ENCODE measurements at regions not wholly inside any gene's neighbourhood (a gene's known extent, or its start where the extent isn't known, plus 50 kb on each side); places are given as distances from the start of the nearest gene placed in this dataset.

- Histone ChIP-seq H3K36me3 (ENCODE audit: control insufficient read depth in 5 of 5, insufficient read depth in 5 of 5, low read length in 5 of 5) (no peaks in the 10 kb centered on the region), H3K9ac (ENCODE audit: low read length in 5 of 5) (no peak overlapping the region), H3K27ac (ENCODE audit: low read depth, low read length) (no peak overlapping the region), H3K4me1 (ENCODE audit: control insufficient read depth in 5 of 5, insufficient read depth in 5 of 5, low read length in 5 of 5) (no peaks in the 10 kb centered on the region), H3K27me3 (ENCODE audit: control insufficient read depth in 5 of 5, insufficient read depth in 4 of 5, low read length in 5 of 5) (no peaks in the 10 kb centered on the region), H3K9me3 (ENCODE audit: control insufficient read depth in 5 of 5, low read length in 5 of 5) (no peaks in the 10 kb centered on the region), H3K4me3 (ENCODE audit: low read depth in 1 of 5, low read length in 5 of 5) (no peak overlapping the region)
These were observed 264.2 kb downstream of the RPRM start for GRCh38 chr2:153214337-153214736.

DNA sequence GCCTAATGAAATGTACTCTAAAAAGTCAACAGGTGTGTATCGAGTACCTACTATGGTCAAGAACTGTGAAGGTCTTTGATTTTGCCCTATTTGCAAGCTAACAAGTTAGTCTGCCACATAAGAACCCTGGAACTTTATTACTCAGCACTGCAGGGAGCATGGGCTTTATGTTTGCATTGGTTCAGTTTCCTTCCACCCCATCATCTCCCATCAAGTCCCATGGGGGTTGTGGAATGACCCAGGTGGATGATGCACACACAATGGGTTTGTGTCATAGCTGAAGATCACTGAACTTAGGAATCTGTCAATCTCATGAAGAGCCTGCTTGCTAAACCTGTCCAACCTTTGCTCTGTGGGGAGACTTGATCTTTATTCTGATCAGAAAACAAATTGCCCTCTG, 265.5 kb downstream of the RPRM start:
- Histone ChIP-seq H3K9ac (ENCODE audit: low read length in 5 of 5) (no peak overlapping the region), H3K36me3 (ENCODE audit: control insufficient read depth in 5 of 5, insufficient read depth in 5 of 5, low read length in 5 of 5) (no peaks in the 10 kb centered on the region), H3K27ac (ENCODE audit: low read depth, low read length) (no peak overlapping the region), H3K27me3 (ENCODE audit: control insufficient read depth in 5 of 5, insufficient read depth in 4 of 5, low read length in 5 of 5) (no peaks in the 10 kb centered on the region), H3K9me3 (ENCODE audit: control insufficient read depth in 5 of 5, low read length in 5 of 5) (no peaks in the 10 kb centered on the region), H3K4me3 (ENCODE audit: low read depth in 1 of 5, low read length in 5 of 5) (no peak overlapping the region), H3K4me1 (ENCODE audit: control insufficient read depth in 5 of 5, insufficient read depth in 5 of 5, low read length in 5 of 5) (no peaks in the 10 kb centered on the region)

DNA sequence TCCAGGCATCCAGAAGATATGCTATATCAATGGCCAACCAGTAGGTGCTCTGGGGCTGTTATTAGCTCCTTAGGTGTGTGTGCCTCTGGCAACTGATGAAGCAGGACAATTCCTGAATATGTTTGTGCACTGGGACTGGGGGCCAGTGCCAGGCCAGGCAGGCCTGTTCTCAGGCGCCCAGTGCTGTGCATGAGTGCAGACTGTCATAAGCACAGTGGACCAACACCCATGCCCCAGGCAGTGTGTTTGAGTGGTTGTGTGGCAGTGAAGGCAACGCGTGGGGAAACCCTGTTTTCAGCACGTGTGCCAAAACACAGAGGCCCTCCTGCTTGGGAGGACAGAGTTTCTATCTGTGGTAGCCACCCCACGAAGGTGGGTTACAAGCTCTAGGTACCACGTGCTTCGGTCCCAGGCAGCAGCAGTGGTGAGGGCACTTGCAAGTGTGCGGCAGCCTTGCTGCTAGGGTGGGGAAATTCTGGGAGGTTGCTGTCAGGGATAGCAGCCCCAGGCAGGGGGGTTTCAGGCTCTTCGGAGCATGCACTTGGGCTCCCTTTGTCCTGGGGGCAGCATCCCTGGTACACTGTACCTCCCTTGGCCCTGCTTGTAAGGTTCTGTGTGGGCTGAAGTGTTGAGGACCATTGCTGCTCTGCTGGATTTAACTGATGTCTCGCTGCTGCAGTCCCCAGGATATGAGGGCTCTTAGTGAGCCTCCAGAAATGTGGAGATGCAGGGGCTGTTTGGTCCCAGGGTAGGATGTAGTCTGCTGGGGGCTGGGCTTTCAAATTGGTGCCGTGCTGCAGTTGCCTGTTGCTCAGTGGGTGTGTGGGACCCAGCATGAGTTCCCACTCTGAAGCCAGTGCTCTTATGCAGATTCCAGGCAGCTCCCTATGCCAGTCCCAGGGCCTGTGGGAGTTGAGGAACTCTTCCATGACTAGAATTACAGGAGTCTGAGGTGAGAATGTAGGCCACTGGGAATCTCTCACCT, 280.9 kb downstream of the RPRM start:
- Histone ChIP-seq H3K9me3 (ENCODE audit: control insufficient read depth in 5 of 5, low read length in 5 of 5) (peaks cover 0 to 22% (median 5%) of the 10 kb centered on the region in 5 donors), H3K4me3 (ENCODE audit: low read depth in 1 of 5, low read length in 5 of 5) (no peak overlapping the region), H3K27me3 (ENCODE audit: control insufficient read depth in 5 of 5, insufficient read depth in 4 of 5, low read length in 5 of 5) (no peaks in the 10 kb centered on the region), H3K27ac (ENCODE audit: low read depth, low read length) (no peak overlapping the region), H3K4me1 (ENCODE audit: control insufficient read depth in 5 of 5, insufficient read depth in 5 of 5, low read length in 5 of 5) (no peaks in the 10 kb centered on the region), H3K9ac (ENCODE audit: low read length in 5 of 5) (no peak overlapping the region), H3K36me3 (ENCODE audit: control insufficient read depth in 5 of 5, insufficient read depth in 5 of 5, low read length in 5 of 5) (no peaks in the 10 kb centered on the region)

DNA sequence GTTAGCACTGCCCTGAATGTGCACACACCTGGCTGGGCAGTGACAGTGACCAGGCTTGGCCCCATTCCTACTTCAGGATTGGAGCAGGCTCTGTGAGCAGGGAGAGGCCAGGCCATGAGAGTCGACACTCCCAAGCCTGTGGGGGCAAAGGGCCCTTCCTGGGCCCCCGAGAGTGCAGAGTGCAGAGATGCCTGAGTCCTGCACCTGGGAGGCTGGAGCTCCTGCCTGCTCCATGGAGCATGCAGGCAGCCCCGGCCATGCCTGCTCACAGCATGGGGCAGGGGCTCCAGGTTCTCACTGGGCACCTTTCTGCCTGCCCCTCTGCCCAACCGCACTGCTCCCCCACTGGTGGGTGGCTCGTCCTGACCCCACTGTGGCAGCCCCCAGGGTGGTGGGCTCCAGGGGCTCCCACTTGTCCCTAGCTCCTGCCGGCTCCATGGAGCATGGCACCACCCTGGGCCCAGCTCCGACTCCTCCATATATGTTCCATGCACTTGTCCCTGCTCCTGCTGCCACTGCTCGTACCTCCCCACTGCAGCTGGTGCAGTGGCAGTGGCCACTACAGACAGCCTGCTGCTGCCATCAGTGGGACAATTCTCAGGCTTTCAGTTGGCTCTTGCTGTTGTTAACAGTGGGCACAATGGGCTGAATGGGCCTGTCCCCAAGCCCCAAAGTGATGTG, 282.0 kb downstream of the RPRM start:
- Histone ChIP-seq H3K9ac (ENCODE audit: low read length in 5 of 5) (no peak overlapping the region), H3K36me3 (ENCODE audit: control insufficient read depth in 5 of 5, insufficient read depth in 5 of 5, low read length in 5 of 5) (no peaks in the 10 kb centered on the region), H3K4me3 (ENCODE audit: low read depth in 1 of 5, low read length in 5 of 5) (no peak overlapping the region), H3K4me1 (ENCODE audit: control insufficient read depth in 5 of 5, insufficient read depth in 5 of 5, low read length in 5 of 5) (no peaks in the 10 kb centered on the region), H3K27me3 (ENCODE audit: control insufficient read depth in 5 of 5, insufficient read depth in 4 of 5, low read length in 5 of 5) (no peaks in the 10 kb centered on the region), H3K9me3 (ENCODE audit: control insufficient read depth in 5 of 5, low read length in 5 of 5) (peaks cover 0 to 22% (median 5%) of the 10 kb centered on the region in 5 donors), H3K27ac (ENCODE audit: low read depth, low read length) (no peak overlapping the region)

- H3K9ac ChIP-seq (ENCODE audit: low read length in 5 of 5), result no peak overlapping the region
- H3K27ac ChIP-seq (ENCODE audit: low read depth, low read length), result no peak overlapping the region
- no peaks in the 10 kb centered on the region for H3K36me3 ChIP-seq (ENCODE audit: control insufficient read depth in 5 of 5, insufficient read depth in 5 of 5, low read length in 5 of 5)
- H3K4me3 ChIP-seq (ENCODE audit: low read depth in 1 of 5, low read length in 5 of 5), result no peak overlapping the region
- peaks cover 0 to 22% (median 5%) of the 10 kb centered on the region in 5 donors for H3K9me3 ChIP-seq (ENCODE audit: control insufficient read depth in 5 of 5, low read length in 5 of 5)
- no peaks in the 10 kb centered on the region for H3K27me3 ChIP-seq (ENCODE audit: control insufficient read depth in 5 of 5, insufficient read depth in 4 of 5, low read length in 5 of 5)
- no peaks in the 10 kb centered on the region for H3K4me1 ChIP-seq (ENCODE audit: control insufficient read depth in 5 of 5, insufficient read depth in 5 of 5, low read length in 5 of 5)
These were observed 283.2 kb downstream of the RPRM start for GRCh38 chr2:153195342-153195741.

DNA sequence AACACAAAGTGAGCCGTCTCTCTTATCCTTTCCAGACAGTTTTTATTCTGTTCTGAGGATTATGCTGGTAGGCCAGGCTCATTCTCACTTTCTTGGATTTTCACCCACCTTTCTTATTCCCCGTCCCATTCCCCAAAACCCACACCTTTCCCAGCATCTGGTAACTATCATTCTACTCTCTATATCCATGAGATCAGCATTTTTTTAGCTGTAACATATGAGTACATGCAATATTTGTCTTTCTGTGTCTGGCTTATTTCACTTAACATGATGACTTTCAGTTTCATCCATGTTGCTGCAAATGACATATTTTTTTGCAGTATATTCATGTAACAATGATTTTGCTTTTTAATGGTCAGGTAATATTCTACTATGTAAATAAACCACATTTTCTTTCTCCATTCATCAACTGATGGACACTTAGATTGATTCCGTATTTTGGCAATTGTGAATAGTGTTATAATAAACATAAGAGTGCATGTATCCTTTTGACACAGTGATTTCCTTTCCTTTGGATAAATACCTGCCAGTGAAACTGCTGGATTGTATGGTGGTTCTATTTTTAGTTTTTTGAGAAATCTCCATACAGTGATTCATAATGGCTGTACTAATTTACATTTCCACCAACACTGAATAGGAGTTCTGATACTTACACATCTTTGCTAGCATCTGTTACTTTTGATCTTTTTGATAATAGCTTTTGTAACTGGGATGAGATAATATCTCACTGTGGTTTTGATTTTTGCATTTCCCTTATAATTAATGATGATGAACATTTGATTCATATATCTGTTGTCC, 289.3 kb downstream of the RPRM start:
- Histone ChIP-seq H3K9ac (ENCODE audit: low read length in 5 of 5) (no peak overlapping the region), H3K4me1 (ENCODE audit: control insufficient read depth in 5 of 5, insufficient read depth in 5 of 5, low read length in 5 of 5) (no peaks in the 10 kb centered on the region), H3K9me3 (ENCODE audit: control insufficient read depth in 5 of 5, low read length in 5 of 5) (peaks cover 0 to 11% (median 0%) of the 10 kb centered on the region in 5 donors), H3K27ac (ENCODE audit: low read depth, low read length) (no peak overlapping the region), H3K36me3 (ENCODE audit: control insufficient read depth in 5 of 5, insufficient read depth in 5 of 5, low read length in 5 of 5) (no peaks in the 10 kb centered on the region), H3K4me3 (ENCODE audit: low read depth in 1 of 5, low read length in 5 of 5) (no peak overlapping the region), H3K27me3 (ENCODE audit: control insufficient read depth in 5 of 5, insufficient read depth in 4 of 5, low read length in 5 of 5) (no peaks in the 10 kb centered on the region)

DNA sequence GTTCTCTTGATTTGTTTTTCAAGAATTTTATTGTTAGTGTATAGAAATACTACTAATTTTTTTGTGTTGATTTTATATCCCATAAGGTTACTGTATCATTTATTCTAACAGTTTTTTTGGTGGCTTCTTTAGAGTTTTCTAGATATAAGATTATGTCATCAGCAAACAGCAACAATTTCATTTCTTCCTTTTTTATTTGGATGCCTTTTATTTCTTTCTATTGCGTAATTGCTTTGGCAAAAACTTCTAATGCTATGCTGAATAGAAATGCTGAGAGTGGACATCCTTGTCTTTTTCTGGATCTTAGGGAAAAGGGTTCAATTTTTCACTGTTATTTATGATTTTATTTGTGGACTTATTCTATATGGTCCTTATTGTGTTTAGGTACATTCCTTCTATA, 298.8 kb downstream of the RPRM start:
- no peaks in the 10 kb centered on the region for H3K9me3 ChIP-seq (ENCODE audit: control insufficient read depth in 5 of 5, low read length in 5 of 5)
- H3K4me3 ChIP-seq (ENCODE audit: low read depth in 1 of 5, low read length in 5 of 5), result no peak overlapping the region
- H3K27ac ChIP-seq (ENCODE audit: low read depth, low read length), result no peak overlapping the region
- H3K9ac ChIP-seq (ENCODE audit: low read length in 5 of 5), result no peak overlapping the region
- no peaks in the 10 kb centered on the region for H3K36me3 ChIP-seq (ENCODE audit: control insufficient read depth in 5 of 5, insufficient read depth in 5 of 5, low read length in 5 of 5)
- H3K27me3 ChIP-seq (ENCODE audit: control insufficient read depth in 5 of 5, insufficient read depth in 4 of 5, low read length in 5 of 5), result no peaks in the 10 kb centered on the region
- H3K4me1 ChIP-seq (ENCODE audit: control insufficient read depth in 5 of 5, insufficient read depth in 5 of 5, low read length in 5 of 5), result no peaks in the 10 kb centered on the region

GRCh38 chr2:153169609-153170008, 309.0 kb downstream of the RPRM start:
- H3K27ac ChIP-seq (ENCODE audit: low read depth, low read length), result no peak overlapping the region
- no peaks in the 10 kb centered on the region for H3K4me1 ChIP-seq (ENCODE audit: control insufficient read depth in 5 of 5, insufficient read depth in 5 of 5, low read length in 5 of 5)
- no peak overlapping the region for H3K9ac ChIP-seq (ENCODE audit: low read length in 5 of 5)
- H3K27me3 ChIP-seq (ENCODE audit: control insufficient read depth in 5 of 5, insufficient read depth in 4 of 5, low read length in 5 of 5), result no peaks in the 10 kb centered on the region
- no peaks in the 10 kb centered on the region for H3K36me3 ChIP-seq (ENCODE audit: control insufficient read depth in 5 of 5, insufficient read depth in 5 of 5, low read length in 5 of 5)
- H3K9me3 ChIP-seq (ENCODE audit: control insufficient read depth in 5 of 5, low read length in 5 of 5), result no peaks in the 10 kb centered on the region
- H3K4me3 ChIP-seq (ENCODE audit: low read depth in 1 of 5, low read length in 5 of 5), result no peak overlapping the region

DNA sequence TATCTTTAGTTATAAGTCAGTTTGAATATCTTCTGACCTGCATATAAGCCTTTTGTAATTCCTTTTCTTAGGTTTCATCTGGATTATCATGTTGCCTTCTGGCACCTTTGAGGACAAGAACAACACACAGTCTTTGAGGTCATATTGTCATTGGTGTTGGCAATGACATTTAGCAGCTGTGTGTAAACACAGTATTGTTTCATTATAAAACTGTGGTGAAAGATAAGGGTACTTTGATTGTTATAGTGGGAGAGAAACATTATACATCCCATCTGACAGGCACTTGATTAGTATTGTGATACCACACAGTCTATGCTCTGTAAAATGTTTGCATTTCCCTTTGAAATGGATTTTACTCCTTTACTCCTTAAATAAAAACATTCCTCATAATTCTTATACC, 313.5 kb downstream of the RPRM start:
- Histone ChIP-seq H3K36me3 (ENCODE audit: control insufficient read depth in 5 of 5, insufficient read depth in 5 of 5, low read length in 5 of 5) (no peaks in the 10 kb centered on the region), H3K4me1 (ENCODE audit: control insufficient read depth in 5 of 5, insufficient read depth in 5 of 5, low read length in 5 of 5) (no peaks in the 10 kb centered on the region), H3K4me3 (ENCODE audit: low read depth in 1 of 5, low read length in 5 of 5) (no peak overlapping the region), H3K9ac (ENCODE audit: low read length in 5 of 5) (no peak overlapping the region), H3K27me3 (ENCODE audit: control insufficient read depth in 5 of 5, insufficient read depth in 4 of 5, low read length in 5 of 5) (no peaks in the 10 kb centered on the region), H3K9me3 (ENCODE audit: control insufficient read depth in 5 of 5, low read length in 5 of 5) (no peaks in the 10 kb centered on the region), H3K27ac (ENCODE audit: low read depth, low read length) (no peak overlapping the region)

- H3K27ac ChIP-seq (ENCODE audit: low read depth, low read length), result no peak overlapping the region
- no peaks in the 10 kb centered on the region for H3K4me1 ChIP-seq (ENCODE audit: control insufficient read depth in 5 of 5, insufficient read depth in 5 of 5, low read length in 5 of 5)
- no peaks in the 10 kb centered on the region for H3K9me3 ChIP-seq (ENCODE audit: control insufficient read depth in 5 of 5, low read length in 5 of 5)
- no peaks in the 10 kb centered on the region for H3K27me3 ChIP-seq (ENCODE audit: control insufficient read depth in 5 of 5, insufficient read depth in 4 of 5, low read length in 5 of 5)
- no peaks in the 10 kb centered on the region for H3K36me3 ChIP-seq (ENCODE audit: control insufficient read depth in 5 of 5, insufficient read depth in 5 of 5, low read length in 5 of 5)
- H3K9ac ChIP-seq (ENCODE audit: low read length in 5 of 5), result no peak overlapping the region
- H3K4me3 ChIP-seq (ENCODE audit: low read depth in 1 of 5, low read length in 5 of 5), result no peak overlapping the region
These were observed 315.5 kb downstream of the RPRM start for GRCh38 chr2:153163055-153163454.

Data from subcutaneous abdominal adipose tissue (tissue), 5 donors.